ENCODE measurements at regions not wholly inside any gene's neighbourhood (a gene's known extent, or its start where the extent isn't known, plus 50 kb on each side); places are given as distances from the start of the nearest gene placed in this dataset.
"Not testable (repeated sequence)": the region's sequence is repeated elsewhere in the genome, so short reads cannot be mapped to it uniquely, and the experiment has no call there.

DNA sequence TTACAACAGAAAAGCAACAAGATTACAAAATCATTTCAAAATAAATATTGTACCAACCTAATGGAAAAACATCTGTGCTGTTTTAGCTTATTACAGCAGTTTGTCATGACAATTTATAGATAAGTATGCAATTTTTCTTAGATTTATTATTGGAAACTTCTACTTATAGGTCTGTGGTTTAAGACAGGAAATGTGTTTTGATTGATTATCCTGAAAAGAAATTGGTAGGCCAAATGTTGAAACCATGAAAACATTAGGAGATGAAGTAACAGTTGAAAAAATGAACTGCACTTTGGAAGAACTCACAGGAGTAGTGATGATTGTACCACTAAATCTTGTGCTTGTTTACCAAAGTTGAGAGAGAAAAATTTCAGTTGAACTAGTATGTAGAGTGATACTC lies 162.2 kb upstream of the GIMD1 start:
- no peak overlapping the region for H3K9ac ChIP-seq
- no peaks in the 10 kb centered on the region for H3K9me3 ChIP-seq (ENCODE audit: control insufficient read depth, low read length)
- no peak overlapping the region for H3K27ac ChIP-seq
- H3K4me2 ChIP-seq (ENCODE audit: low read length) = no peak overlapping the region
- no peaks in the 10 kb centered on the region for H3K4me1 ChIP-seq
- no peaks in the 10 kb centered on the region for H3K79me2 ChIP-seq
- TF ChIP-seq, protein P1, sequence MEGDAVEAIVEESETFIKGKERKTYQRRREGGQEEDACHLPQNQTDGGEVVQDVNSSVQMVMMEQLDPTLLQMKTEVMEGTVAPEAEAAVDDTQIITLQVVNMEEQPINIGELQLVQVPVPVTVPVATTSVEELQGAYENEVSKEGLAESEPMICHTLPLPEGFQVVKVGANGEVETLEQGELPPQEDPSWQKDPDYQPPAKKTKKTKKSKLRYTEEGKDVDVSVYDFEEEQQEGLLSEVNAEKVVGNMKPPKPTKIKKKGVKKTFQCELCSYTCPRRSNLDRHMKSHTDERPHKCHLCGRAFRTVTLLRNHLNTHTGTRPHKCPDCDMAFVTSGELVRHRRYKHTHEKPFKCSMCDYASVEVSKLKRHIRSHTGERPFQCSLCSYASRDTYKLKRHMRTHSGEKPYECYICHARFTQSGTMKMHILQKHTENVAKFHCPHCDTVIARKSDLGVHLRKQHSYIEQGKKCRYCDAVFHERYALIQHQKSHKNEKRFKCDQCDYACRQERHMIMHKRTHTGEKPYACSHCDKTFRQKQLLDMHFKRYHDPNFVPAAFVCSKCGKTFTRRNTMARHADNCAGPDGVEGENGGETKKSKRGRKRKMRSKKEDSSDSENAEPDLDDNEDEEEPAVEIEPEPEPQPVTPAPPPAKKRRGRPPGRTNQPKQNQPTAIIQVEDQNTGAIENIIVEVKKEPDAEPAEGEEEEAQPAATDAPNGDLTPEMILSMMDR (IDR thresholded peaks at IDR 0.05) = no peak
- no peak overlapping the region for H2AFZ ChIP-seq
- H3K36me3 ChIP-seq (ENCODE audit: control insufficient read depth, insufficient read depth, low read length) = no peaks in the 10 kb centered on the region
- H3K4me3 ChIP-seq (ENCODE audit: low read depth, low read length) = no peak overlapping the region
- no peaks in the 10 kb centered on the region for H3K27me3 ChIP-seq (ENCODE audit: control insufficient read depth, insufficient read depth, low read length)

DNA sequence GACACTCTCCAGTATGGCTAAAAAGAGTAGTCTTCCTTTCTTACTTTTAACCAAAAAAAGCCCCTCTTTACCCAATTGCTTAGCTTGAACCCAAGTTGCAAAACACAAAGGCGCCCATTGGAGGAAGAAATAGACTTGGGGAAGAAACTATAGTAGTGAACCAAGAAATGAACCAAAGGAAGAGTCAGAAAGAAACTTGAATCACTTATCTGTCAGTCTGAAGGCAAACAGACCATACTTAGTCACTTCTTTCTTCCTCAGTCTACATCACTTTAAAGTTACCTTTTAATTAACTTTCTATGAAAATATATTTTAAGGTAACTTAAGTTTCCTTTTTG lies 161.4 kb upstream of the GIMD1 start:
- H2AFZ ChIP-seq = no peak overlapping the region
- no peaks in the 10 kb centered on the region for H3K79me2 ChIP-seq
- no peaks in the 10 kb centered on the region for H3K4me1 ChIP-seq
- no peak overlapping the region for H3K9ac ChIP-seq
- TF ChIP-seq, protein P1 (IDR thresholded peaks at IDR 0.05) = no peak
- no peak overlapping the region for H3K4me3 ChIP-seq (ENCODE audit: low read depth, low read length)
- no peaks in the 10 kb centered on the region for H3K27me3 ChIP-seq (ENCODE audit: control insufficient read depth, insufficient read depth, low read length)
- no peak overlapping the region for H3K27ac ChIP-seq
- H3K4me2 ChIP-seq (ENCODE audit: low read length) = no peak overlapping the region
- no peaks in the 10 kb centered on the region for H3K9me3 ChIP-seq (ENCODE audit: control insufficient read depth, low read length)
- H3K36me3 ChIP-seq (ENCODE audit: control insufficient read depth, insufficient read depth, low read length) = no peaks in the 10 kb centered on the region

DNA sequence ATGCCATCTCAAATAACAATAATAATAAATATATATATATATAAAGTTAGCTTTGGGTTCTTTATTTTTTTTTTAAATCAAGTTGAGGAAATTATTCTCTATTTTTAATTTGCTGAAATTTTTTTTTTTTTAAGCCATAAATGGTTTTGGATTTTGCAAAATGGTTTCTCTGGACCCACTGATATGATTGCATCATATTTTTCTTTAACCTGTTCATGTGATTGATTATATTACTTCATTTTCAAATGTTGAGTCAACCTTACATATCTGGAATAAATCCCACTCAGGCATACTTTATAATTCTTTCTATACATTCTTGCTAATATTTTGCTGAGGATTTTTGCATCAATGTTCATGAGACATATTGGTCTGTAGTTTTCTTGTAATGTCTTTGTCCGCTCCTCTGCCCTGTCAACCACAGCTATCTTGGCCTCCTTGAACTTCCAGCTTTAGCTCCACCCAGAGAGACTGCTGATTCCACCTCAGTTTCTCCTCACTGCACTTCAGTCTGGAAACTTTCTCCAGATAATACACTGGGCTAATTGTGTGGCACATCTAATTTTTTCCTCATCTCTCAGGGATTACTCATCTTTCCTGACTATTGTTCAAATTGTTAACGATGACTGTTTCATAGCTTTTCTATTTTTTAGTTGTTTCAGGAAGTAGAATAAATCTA lies 160.9 kb upstream of the GIMD1 start:
- Histone ChIP-seq H3K79me2 (no peaks in the 10 kb centered on the region), H3K36me3 (ENCODE audit: control insufficient read depth, insufficient read depth, low read length) (no peaks in the 10 kb centered on the region), H3K9me3 (ENCODE audit: control insufficient read depth, low read length) (no peaks in the 10 kb centered on the region), H3K27ac (no peak overlapping the region), H3K9ac (no peak overlapping the region), H3K4me2 (ENCODE audit: low read length) (no peak overlapping the region), H2AFZ (no peak overlapping the region), H3K27me3 (ENCODE audit: control insufficient read depth, insufficient read depth, low read length) (no peaks in the 10 kb centered on the region), H3K4me3 (ENCODE audit: low read depth, low read length) (no peak overlapping the region), H3K4me1 (no peaks in the 10 kb centered on the region)
- TF ChIP-seq, protein P1 (IDR thresholded peaks at IDR 0.05) = no peak

DNA sequence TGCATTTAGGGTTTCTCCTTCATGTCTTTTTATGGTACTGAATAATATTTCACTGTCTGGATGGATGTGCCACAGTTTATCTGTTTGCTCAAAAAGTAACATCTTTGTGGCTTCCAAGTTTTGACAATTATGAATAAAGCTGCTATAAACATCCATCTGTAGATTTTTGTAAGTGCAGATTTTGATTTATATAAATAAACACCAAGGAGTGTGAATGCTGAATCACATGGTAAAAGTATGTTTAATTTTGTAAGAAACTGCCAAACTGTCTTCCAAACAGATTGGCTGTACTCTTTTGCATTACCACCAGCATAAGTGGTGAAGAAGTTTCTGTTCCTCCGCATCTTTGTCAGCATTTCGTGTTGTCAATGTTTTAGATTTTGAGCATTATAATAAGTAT lies 158.7 kb upstream of the GIMD1 start:
- Histone ChIP-seq H3K4me1 (no peaks in the 10 kb centered on the region), H3K79me2 (no peaks in the 10 kb centered on the region), H2AFZ (no peak overlapping the region), H3K9ac (no peak overlapping the region), H3K27me3 (ENCODE audit: control insufficient read depth, insufficient read depth, low read length) (no peaks in the 10 kb centered on the region), H3K36me3 (ENCODE audit: control insufficient read depth, insufficient read depth, low read length) (no peaks in the 10 kb centered on the region), H3K4me2 (ENCODE audit: low read length) (no peak overlapping the region), H3K27ac (no peak overlapping the region), H3K4me3 (ENCODE audit: low read depth, low read length) (no peak overlapping the region), H3K9me3 (ENCODE audit: control insufficient read depth, low read length) (no peaks in the 10 kb centered on the region)
- TF ChIP-seq, protein P1 (IDR thresholded peaks at IDR 0.05) = no peak

DNA sequence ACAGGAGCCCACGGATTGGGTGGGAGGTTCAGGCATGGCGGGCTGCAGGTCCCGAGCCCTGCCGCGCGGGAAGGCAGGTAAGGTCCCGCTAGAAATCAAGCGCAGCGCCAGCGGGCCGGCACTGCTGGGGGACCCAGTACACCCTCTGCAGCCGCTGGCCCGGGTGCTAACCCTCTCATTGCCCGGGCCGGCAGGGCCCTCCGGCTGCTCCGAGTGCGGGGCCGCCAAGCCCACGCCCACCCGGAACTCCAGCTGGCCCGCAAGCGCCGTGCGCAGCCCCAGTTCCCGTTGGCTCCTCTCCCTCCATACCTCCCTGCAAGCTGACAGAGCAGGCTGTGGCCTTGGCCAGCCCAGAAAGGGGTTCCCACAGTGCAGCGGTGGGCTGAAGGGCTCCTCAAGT lies 156.8 kb upstream of the GIMD1 start:
- H3K79me2 ChIP-seq; H3K4me1 ChIP-seq; H3K9ac ChIP-seq; H3K4me2 ChIP-seq (ENCODE audit: low read length); H3K27ac ChIP-seq; H3K4me3 ChIP-seq (ENCODE audit: low read depth, low read length); H3K36me3 ChIP-seq (ENCODE audit: control insufficient read depth, insufficient read depth, low read length); H3K9me3 ChIP-seq (ENCODE audit: control insufficient read depth, low read length); H2AFZ ChIP-seq; H3K27me3 ChIP-seq (ENCODE audit: control insufficient read depth, insufficient read depth, low read length): not testable (repeated sequence)

DNA sequence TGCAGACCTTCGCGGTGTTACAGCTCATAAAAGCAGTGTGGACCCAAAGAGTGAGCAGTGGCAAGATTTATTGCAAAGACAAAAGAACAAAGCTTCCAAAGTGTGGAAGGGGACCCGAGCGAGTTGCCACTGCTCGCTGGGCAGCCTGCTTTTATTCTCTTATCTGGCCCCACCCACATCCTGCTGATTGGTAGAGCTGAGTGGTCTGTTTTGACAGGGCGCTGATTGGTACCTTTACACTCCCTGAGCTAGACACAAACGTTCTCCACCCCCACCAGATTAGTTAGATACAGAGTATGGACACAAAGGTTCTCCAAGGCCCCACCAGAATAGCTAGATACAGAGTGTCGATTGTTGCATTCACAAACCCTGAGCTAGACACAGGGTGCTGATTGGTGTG lies 156.2 kb upstream of the GIMD1 start:
- H3K9ac ChIP-seq; H3K4me2 ChIP-seq (ENCODE audit: low read length); H3K27me3 ChIP-seq (ENCODE audit: control insufficient read depth, insufficient read depth, low read length); H3K4me1 ChIP-seq; H3K9me3 ChIP-seq (ENCODE audit: control insufficient read depth, low read length); H3K4me3 ChIP-seq (ENCODE audit: low read depth, low read length); H2AFZ ChIP-seq; H3K27ac ChIP-seq; H3K79me2 ChIP-seq; H3K36me3 ChIP-seq (ENCODE audit: control insufficient read depth, insufficient read depth, low read length): not testable (repeated sequence)

Data from parathyroid adenoma (tissue), 2 donors.